ENCODE measurements at regions not wholly inside any gene's neighbourhood (a gene's known extent, or its start where the extent isn't known, plus 50 kb on each side); places are given as distances from the start of the nearest gene placed in this dataset.

DNA sequence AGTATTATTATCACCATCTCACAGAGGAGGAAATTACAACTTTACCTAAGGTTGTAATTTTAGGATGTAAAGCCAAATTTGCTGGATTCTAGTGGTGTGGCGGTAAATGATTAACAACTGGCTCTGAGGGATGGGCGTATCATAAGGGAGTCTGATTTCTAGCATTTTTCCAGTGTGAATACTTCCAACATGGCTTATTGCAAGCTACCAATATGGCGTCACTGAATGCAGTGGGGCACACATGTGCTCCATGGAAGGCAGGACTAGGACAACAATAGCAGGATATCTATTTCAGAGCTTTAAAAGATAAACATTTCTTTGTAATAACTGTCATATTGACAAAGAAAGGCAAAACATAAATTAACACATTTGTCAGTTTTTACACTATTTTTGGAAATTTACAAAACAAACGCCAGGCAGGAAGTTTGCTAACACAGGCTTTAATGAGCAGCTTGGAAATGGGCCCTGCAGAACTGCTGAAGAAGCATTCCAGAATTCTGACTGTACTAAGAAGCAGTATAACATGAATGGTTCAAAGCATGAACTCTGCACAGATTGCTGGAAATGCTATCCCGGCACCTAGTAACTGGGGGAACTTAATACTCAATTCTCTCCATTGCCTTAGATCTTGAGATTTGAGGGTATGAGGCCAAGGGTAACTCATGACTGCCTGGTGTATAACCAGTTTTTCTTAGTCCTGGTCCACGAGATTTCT, 439.3 kb upstream of the MAP2 start:
- TF ChIP-seq CTCF (IDR thresholded peaks at IDR 0.05) (no peak), ZFX (IDR thresholded peaks at IDR 0.05; ENCODE audit: borderline replicate concordance) (no peak)

All from 22Rv1 (cell line).